ENCODE measurements at regions not wholly inside any gene's neighbourhood (a gene's known extent, or its start where the extent isn't known, plus 50 kb on each side); places are given as distances from the start of the nearest gene placed in this dataset.
A peak's percentile ranks its signal among the peaks of the same experiment; 100 is the strongest.

GRCh38 chr15:69751147-69751546 lies 298.5 kb downstream of the RPLP1 start:
- Histone ChIP-seq H3K4me1 (ENCODE audit: control insufficient read depth, extremely low read depth, insufficient read depth, low read length) (no peaks in the 10 kb centered on the region), H3K79me2 (ENCODE audit: control insufficient read depth, insufficient read depth, low read length) (no peaks in the 10 kb centered on the region), H3K4me3 (replicated peaks in 1 of 4; ENCODE audit: control extremely low read depth in 1 of 4, insufficient read depth in 1 of 4, low read depth in 3 of 4, low read length in 4 of 4) (no peak overlapping the region), H3K9me3 (ENCODE audit: control insufficient read depth, insufficient read depth, low read depth, low read length) (no peaks in the 10 kb centered on the region), H3K9ac (ENCODE audit: insufficient read depth, low read length) (no peak overlapping the region), H3K4me2 (ENCODE audit: extremely low read depth, insufficient read depth, low read length) (no peak overlapping the region), H3K27me3 (ENCODE audit: control insufficient read depth, insufficient read depth, low read length) (no peaks in the 10 kb centered on the region), H4K20me1 (ENCODE audit: control insufficient read depth, extremely low read depth, insufficient read depth, low read length) (no peaks in the 10 kb centered on the region), H3K36me3 (ENCODE audit: control insufficient read depth, insufficient read depth, low read length) (no peaks in the 10 kb centered on the region), H2AFZ (ENCODE audit: low read length) (no peak overlapping the region), H3K27ac (ENCODE audit: insufficient read depth, low read length) (no peak overlapping the region)
- no peak for DNase-seq (ENCODE audit: low read depth in 2 of 2)
- no peak for TF ChIP-seq CTCF (conservative IDR thresholded peaks at IDR 0.05 in 1 of 2, IDR thresholded peaks at IDR 0.05 in 1 of 2; ENCODE audit: low read depth in 1 of 2, low read length in 2 of 2)
- no peak for TF ChIP-seq EZH2 (IDR thresholded peaks at IDR 0.05; ENCODE audit: low read length, missing control alignments)

- no peaks in the 10 kb centered on the region for H4K20me1 ChIP-seq (ENCODE audit: control insufficient read depth, extremely low read depth, insufficient read depth, low read length)
- no peaks in the 10 kb centered on the region for H3K27me3 ChIP-seq (ENCODE audit: control insufficient read depth, insufficient read depth, low read length)
- no peaks in the 10 kb centered on the region for H3K4me1 ChIP-seq (ENCODE audit: control insufficient read depth, extremely low read depth, insufficient read depth, low read length)
- no peak overlapping the region for H3K9ac ChIP-seq (ENCODE audit: insufficient read depth, low read length)
- no peaks in the 10 kb centered on the region for H3K9me3 ChIP-seq (ENCODE audit: control insufficient read depth, insufficient read depth, low read depth, low read length)
- H3K79me2 ChIP-seq (ENCODE audit: control insufficient read depth, insufficient read depth, low read length), result no peaks in the 10 kb centered on the region
- H2AFZ ChIP-seq (ENCODE audit: low read length), result no peak overlapping the region
- no peak overlapping the region for H3K4me2 ChIP-seq (ENCODE audit: extremely low read depth, insufficient read depth, low read length)
- no peaks in the 10 kb centered on the region for H3K36me3 ChIP-seq (ENCODE audit: control insufficient read depth, insufficient read depth, low read length)
- no peak overlapping the region for H3K27ac ChIP-seq (ENCODE audit: insufficient read depth, low read length)
- no peak for TF ChIP-seq EZH2 (IDR thresholded peaks at IDR 0.05; ENCODE audit: low read length, missing control alignments)
- no peak for TF ChIP-seq CTCF (conservative IDR thresholded peaks at IDR 0.05 in 1 of 2, IDR thresholded peaks at IDR 0.05 in 1 of 2; ENCODE audit: low read depth in 1 of 2, low read length in 2 of 2)
- no peak overlapping the region for H3K4me3 ChIP-seq (replicated peaks in 1 of 4; ENCODE audit: control extremely low read depth in 1 of 4, insufficient read depth in 1 of 4, low read depth in 3 of 4, low read length in 4 of 4)
- DNase-seq (ENCODE audit: low read depth in 2 of 2), result peak; percentile 30 to 59
These were observed 298.9 kb downstream of the RPLP1 start for GRCh38 chr15:69751566-69751965.

- Histone ChIP-seq H3K9ac (ENCODE audit: insufficient read depth, low read length) (no peak overlapping the region), H3K4me1 (ENCODE audit: control insufficient read depth, extremely low read depth, insufficient read depth, low read length) (no peaks in the 10 kb centered on the region), H3K4me3 (replicated peaks in 1 of 4; ENCODE audit: control extremely low read depth in 1 of 4, insufficient read depth in 1 of 4, low read depth in 3 of 4, low read length in 4 of 4) (no peak overlapping the region), H3K27ac (ENCODE audit: insufficient read depth, low read length) (no peak overlapping the region), H3K9me3 (ENCODE audit: control insufficient read depth, insufficient read depth, low read depth, low read length) (no peaks in the 10 kb centered on the region), H3K27me3 (ENCODE audit: control insufficient read depth, insufficient read depth, low read length) (no peaks in the 10 kb centered on the region), H3K79me2 (ENCODE audit: control insufficient read depth, insufficient read depth, low read length) (no peaks in the 10 kb centered on the region), H3K4me2 (ENCODE audit: extremely low read depth, insufficient read depth, low read length) (no peak overlapping the region), H4K20me1 (ENCODE audit: control insufficient read depth, extremely low read depth, insufficient read depth, low read length) (no peaks in the 10 kb centered on the region), H3K36me3 (ENCODE audit: control insufficient read depth, insufficient read depth, low read length) (no peaks in the 10 kb centered on the region), H2AFZ (ENCODE audit: low read length) (no peak overlapping the region)
- TF ChIP-seq CTCF (conservative IDR thresholded peaks at IDR 0.05 in 1 of 2, IDR thresholded peaks at IDR 0.05 in 1 of 2; ENCODE audit: low read depth in 1 of 2, low read length in 2 of 2), result no peak
- TF ChIP-seq EZH2 (IDR thresholded peaks at IDR 0.05; ENCODE audit: low read length, missing control alignments), result no peak
- no peak for DNase-seq (ENCODE audit: low read depth in 2 of 2)
These were observed 301.2 kb downstream of the RPLP1 start for GRCh38 chr15:69753867-69754266.
